ENCODE measurements at regions not wholly inside any gene's neighbourhood (a gene's known extent, or its start where the extent isn't known, plus 50 kb on each side); places are given as distances from the start of the nearest gene placed in this dataset.

- TF ChIP-seq BACH2 (CRISPR knock-in tag; IDR thresholded peaks at IDR 0.05; ENCODE audit: borderline replicate concordance) (no peak), ZC3H10 (CRISPR knock-in tag; IDR thresholded peaks at IDR 0.05) (no peak), PATZ1 (CRISPR knock-in tag; IDR thresholded peaks at IDR 0.05; ENCODE audit: borderline replicate concordance) (no peak)
These were observed 228.7 kb downstream of the DOK5 start for GRCh38 chr20:54704032-54704635.

Measured in SK-N-SH treated with all-trans-retinoic acid at 6 μM for 48 hours (cell line).